GM13977 (cell line): ENCODE measurements at regions not wholly inside any gene's neighbourhood (a gene's known extent, or its start where the extent isn't known, plus 50 kb on each side); places are given as distances from the start of the nearest gene placed in this dataset.

Experiments used
- DNase-seq: peaks from one replicate; pipeline ENCODE4 v3.0.0; 2012; ENCODE audit warnings: low spot score
- CTCF ChIP-seq: IDR thresholded peaks from 2 replicates; pipeline ENCODE4 v1.5.1; 2012; ENCODE audit warnings: mild to moderate bottlenecking, control low read depth; ENCODE audit not compliant: insufficient read depth; ENCODE audit errors: extremely low read depth, missing control alignments
- in situ Hi-C: fragments of 300-500 bp; cut with MboI; formaldehyde crosslinking; loops from one replicate; pipeline ENCODE4 v1.12.0; 2022; ENCODE audit warnings: low sequenced_read_pairs, low pct_unique_long_range_greater_than_20kb, mixed read lengths, inconsistent platforms; ENCODE audit not compliant: unreplicated experiment

GRCh38 chr4:123469696-123470095 is 73.1 kb downstream of the SPRY1 start:
- DNase-seq: no peak
- in situ Hi-C loops: no loop called here
- no peak for TF ChIP-seq CTCF

- no peak for TF ChIP-seq CTCF
- in situ Hi-C loops: no loop called here
- DNase-seq: no peak
These were observed 74.0 kb downstream of the SPRY1 start for GRCh38 chr4:123470640-123471039.

GRCh38 chr4:123471655-123472369 is 75.2 kb downstream of the SPRY1 start:
- in situ Hi-C loops: no loop called here
- no peak for DNase-seq
- no peak for TF ChIP-seq CTCF

- DNase-seq: no peak
- in situ Hi-C loops: no loop called here
- no peak for TF ChIP-seq CTCF
These were observed 78.2 kb downstream of the SPRY1 start for GRCh38 chr4:123474817-123475216.

GRCh38 chr4:123476089-123476488 is 79.5 kb downstream of the SPRY1 start:
- TF ChIP-seq CTCF: no peak
- in situ Hi-C loops: no loop called here
- DNase-seq: no peak

GRCh38 chr4:123477711-123478209 is 81.2 kb downstream of the SPRY1 start:
- in situ Hi-C loops: no loop called here
- no peak for TF ChIP-seq CTCF
- no peak for DNase-seq

- no peak for TF ChIP-seq CTCF
- in situ Hi-C loops: no loop called here
- no peak for DNase-seq
These were observed 82.3 kb downstream of the SPRY1 start for GRCh38 chr4:123478859-123479345.
